ENCODE measurements at regions not wholly inside any gene's neighbourhood (a gene's known extent, or its start where the extent isn't known, plus 50 kb on each side); places are given as distances from the start of the nearest gene placed in this dataset.
"Not testable (repeated sequence)": the region's sequence is repeated elsewhere in the genome, so short reads cannot be mapped to it uniquely, and the experiment has no call there.

- no peak for DNase-seq (ENCODE audit: low read depth in 1 of 2, low spot score in 1 of 2)
- H3K4me3 ChIP-seq (replicated peaks; ENCODE audit: insufficient read depth, low read length), result no peak overlapping the region
- no peak overlapping the region for H3K27ac ChIP-seq (replicated peaks)
- TF ChIP-seq GABPA (IDR thresholded peaks at IDR 0.05; ENCODE audit: low read depth), result no peak
- TF ChIP-seq, protein P1, sequence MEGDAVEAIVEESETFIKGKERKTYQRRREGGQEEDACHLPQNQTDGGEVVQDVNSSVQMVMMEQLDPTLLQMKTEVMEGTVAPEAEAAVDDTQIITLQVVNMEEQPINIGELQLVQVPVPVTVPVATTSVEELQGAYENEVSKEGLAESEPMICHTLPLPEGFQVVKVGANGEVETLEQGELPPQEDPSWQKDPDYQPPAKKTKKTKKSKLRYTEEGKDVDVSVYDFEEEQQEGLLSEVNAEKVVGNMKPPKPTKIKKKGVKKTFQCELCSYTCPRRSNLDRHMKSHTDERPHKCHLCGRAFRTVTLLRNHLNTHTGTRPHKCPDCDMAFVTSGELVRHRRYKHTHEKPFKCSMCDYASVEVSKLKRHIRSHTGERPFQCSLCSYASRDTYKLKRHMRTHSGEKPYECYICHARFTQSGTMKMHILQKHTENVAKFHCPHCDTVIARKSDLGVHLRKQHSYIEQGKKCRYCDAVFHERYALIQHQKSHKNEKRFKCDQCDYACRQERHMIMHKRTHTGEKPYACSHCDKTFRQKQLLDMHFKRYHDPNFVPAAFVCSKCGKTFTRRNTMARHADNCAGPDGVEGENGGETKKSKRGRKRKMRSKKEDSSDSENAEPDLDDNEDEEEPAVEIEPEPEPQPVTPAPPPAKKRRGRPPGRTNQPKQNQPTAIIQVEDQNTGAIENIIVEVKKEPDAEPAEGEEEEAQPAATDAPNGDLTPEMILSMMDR (IDR thresholded peaks at IDR 0.05; ENCODE audit: insufficient read depth, low read length), result no peak
- TF ChIP-seq POLR2AphosphoS5 (IDR thresholded peaks at IDR 0.05; ENCODE audit: low read depth), result no peak
- no peaks in the 10 kb centered on the region for H3K27me3 ChIP-seq (ENCODE audit: insufficient read depth, poor library complexity, severe bottlenecking)
These were observed 110.7 kb upstream of the SFSWAP start for GRCh38 chr12:131600160-131600532.

DNA sequence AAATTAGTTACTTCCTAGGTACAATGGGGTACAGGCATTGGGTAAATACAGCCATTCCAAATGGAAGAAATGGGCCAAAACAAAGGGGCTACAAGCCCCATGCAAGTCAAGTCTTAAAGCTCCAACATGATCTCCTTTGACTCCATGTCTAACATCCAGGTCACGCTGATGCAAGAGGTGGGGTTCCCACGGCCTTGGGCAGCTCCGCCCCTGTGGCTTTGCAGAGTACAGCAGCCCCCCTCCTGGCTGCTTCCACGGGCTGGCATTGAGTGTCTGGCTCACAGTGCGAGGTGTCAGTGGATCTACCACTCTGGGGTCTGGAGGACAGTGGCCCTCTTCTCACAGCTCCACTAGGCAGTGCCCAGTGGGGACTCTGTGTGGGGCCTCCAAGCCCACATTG lies 109.4 kb upstream of the SFSWAP start:
- H3K4me3 ChIP-seq (replicated peaks; ENCODE audit: insufficient read depth, low read length); DNase-seq (ENCODE audit: low read depth in 1 of 2, low spot score in 1 of 2); H3K27me3 ChIP-seq (ENCODE audit: insufficient read depth, poor library complexity, severe bottlenecking); H3K27ac ChIP-seq (replicated peaks): not testable (repeated sequence)

DNA sequence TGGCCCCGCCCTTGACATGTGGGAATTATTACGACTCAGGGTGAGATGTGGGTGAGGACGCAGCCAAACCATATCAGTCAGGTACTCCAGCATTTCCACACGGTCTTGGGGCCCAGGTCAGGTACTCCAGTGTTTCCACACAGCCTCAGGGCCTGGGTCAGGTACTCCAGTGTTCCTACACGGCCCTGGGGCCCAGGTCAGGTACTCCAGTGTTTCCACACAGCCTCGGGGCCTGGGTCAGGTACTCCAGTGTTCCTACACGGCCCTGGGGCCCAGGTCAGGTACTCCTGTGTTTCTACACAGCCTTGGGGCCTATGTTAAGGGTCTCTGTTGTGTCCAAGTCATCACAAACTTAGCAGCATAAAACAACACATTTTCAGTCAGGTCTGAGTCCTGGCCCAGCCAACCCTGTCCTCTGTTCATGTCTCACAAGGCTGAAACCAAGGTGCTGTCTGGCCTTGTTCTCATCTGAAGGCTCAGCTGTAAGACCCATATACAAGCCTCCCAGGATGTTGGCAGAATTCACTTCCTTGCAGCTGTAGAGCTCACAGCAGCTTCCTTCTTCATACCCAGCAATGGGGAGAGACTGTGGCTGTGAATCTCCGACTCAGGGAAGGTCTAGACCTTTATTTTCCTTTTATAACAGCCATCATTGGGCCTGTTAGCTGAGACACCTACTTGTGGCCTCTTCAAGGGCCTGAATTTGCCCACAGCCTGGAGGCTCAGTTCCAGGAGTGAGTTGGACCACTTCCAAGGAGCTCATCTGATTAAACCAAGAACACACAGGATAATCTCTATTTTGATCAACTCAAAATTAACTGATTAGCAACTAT lies 107.6 kb upstream of the SFSWAP start:
- no peak overlapping the region for H3K4me3 ChIP-seq (replicated peaks; ENCODE audit: insufficient read depth, low read length)
- TF ChIP-seq, protein P1 (IDR thresholded peaks at IDR 0.05; ENCODE audit: insufficient read depth, low read length), result no peak
- TF ChIP-seq REST (IDR thresholded peaks at IDR 0.05; ENCODE audit: insufficient replicate concordance, low read depth) (no peak), SPI1 (IDR thresholded peaks at IDR 0.05; ENCODE audit: borderline replicate concordance, low read depth) (no peak)
- no peak overlapping the region for H3K27ac ChIP-seq (replicated peaks)
- no peak for DNase-seq (ENCODE audit: low read depth in 1 of 2, low spot score in 1 of 2)
- no peaks in the 10 kb centered on the region for H3K27me3 ChIP-seq (ENCODE audit: insufficient read depth, poor library complexity, severe bottlenecking)

GRCh38 chr12:131603939-131604795 lies 106.7 kb upstream of the SFSWAP start:
- no peaks in the 10 kb centered on the region for H3K27me3 ChIP-seq (ENCODE audit: insufficient read depth, poor library complexity, severe bottlenecking)
- H3K27ac ChIP-seq (replicated peaks), result no peak overlapping the region
- TF ChIP-seq GABPA (IDR thresholded peaks at IDR 0.05; ENCODE audit: low read depth) (no peak), POLR2AphosphoS5 (IDR thresholded peaks at IDR 0.05; ENCODE audit: low read depth) (no peak), REST (IDR thresholded peaks at IDR 0.05; ENCODE audit: insufficient replicate concordance, low read depth) (no peak), SPI1 (IDR thresholded peaks at IDR 0.05; ENCODE audit: borderline replicate concordance, low read depth) (no peak)
- TF ChIP-seq, protein P1 (IDR thresholded peaks at IDR 0.05; ENCODE audit: insufficient read depth, low read length), result no peak
- DNase-seq (ENCODE audit: low read depth in 1 of 2, low spot score in 1 of 2), result peak in 1 of 2 experiments; percentile 38
- no peak overlapping the region for H3K4me3 ChIP-seq (replicated peaks; ENCODE audit: insufficient read depth, low read length)
